CD4-positive, alpha-beta T cell (primary cell): ENCODE measurements at regions not wholly inside any gene's neighbourhood (a gene's known extent, or its start where the extent isn't known, plus 50 kb on each side); places are given as distances from the start of the nearest gene placed in this dataset.

Source experiments
- ATAC-seq: fragments of 200-7000 bp; cut with Tn5 transposase; one replicate; pipeline ENCODE4 v1.10.0; 2022; ENCODE audit warnings: mild to moderate bottlenecking; ENCODE audit not compliant: poor library complexity
- CTCF ChIA-PET: fragments of 350-600 bp; sonication (Branson Sonifier 250); formaldehyde crosslinking; loops from one replicate; lab custom pipeline; 2021; ENCODE audit warnings: antibody characterized with exemption, inconsistent platforms; lab: Charles Lee
- POLR2A ChIA-PET: fragments of 350-600 bp; sonication (Branson Sonifier 250); formaldehyde crosslinking; loops from one replicate; lab custom pipeline; 2021; ENCODE audit warnings: antibody characterized with exemption, inconsistent platforms; lab: Charles Lee
- DNase-seq, 14 experiments: peaks; one replicate each; pipeline ENCODE4 v3.0.0-alpha.2; 2013 to 2020; ENCODE audit warnings: mixed read lengths in 2 of 14
- H3K27ac ChIP-seq, 2 donors: one replicate each; pipeline versions ENCODE4 v1.5.1 to v1.7.0; 2013; ENCODE audit warnings: low read length in 2 of 2, low read depth in 1 of 2, mild to moderate bottlenecking in 1 of 2
- H3K27me3 ChIP-seq, 2 experiments: 1 replicate in 1 of 2; 2 replicates in 1 of 2; pipeline versions ENCODE4 v1.6.1 to v1.7.0; 2013; ENCODE audit warnings: low read length in 2 of 2, control low read depth in 1 of 2, mild to moderate bottlenecking in 1 of 2, moderate library complexity in 1 of 2; ENCODE audit not compliant: insufficient read depth in 2 of 2, control insufficient read depth in 1 of 2
- H3K36me3 ChIP-seq: one replicate; pipeline ENCODE4 v1.6.1; 2013; ENCODE audit warnings: low read length, control low read depth; ENCODE audit not compliant: insufficient read depth
- H3K4me1 ChIP-seq: one replicate; pipeline ENCODE4 v1.6.1; 2013; ENCODE audit warnings: low read length, control low read depth; ENCODE audit not compliant: insufficient read depth
- H3K4me3 ChIP-seq: one replicate; pipeline ENCODE4 v1.5.1; 2013; ENCODE audit warnings: mild to moderate bottlenecking, low read length, moderate library complexity
- H3K9me3 ChIP-seq, 2 experiments: 1 replicate in 1 of 2; 2 replicates in 1 of 2; pipeline versions ENCODE4 v1.6.1 to v1.7.0; 2013; ENCODE audit warnings: low read length in 2 of 2, mild to moderate bottlenecking in 2 of 2, control low read depth in 1 of 2, moderate library complexity in 1 of 2; ENCODE audit not compliant: control insufficient read depth in 1 of 2, insufficient read depth in 1 of 2
- H3K27ac Mint-ChIP-seq: one replicate; pipeline ENCODE4 v1.8.0; 2020; ENCODE audit warnings: mixed read lengths
- H3K27me3 Mint-ChIP-seq: one replicate; pipeline ENCODE4 v1.8.0; 2021; ENCODE audit warnings: mixed read lengths
- H3K36me3 Mint-ChIP-seq: one replicate; pipeline ENCODE4 v1.8.0; 2021; ENCODE audit warnings: low read depth, mixed read lengths
- H3K4me1 Mint-ChIP-seq: one replicate; pipeline ENCODE4 v1.8.0; 2021; ENCODE audit warnings: low read depth, mixed read lengths
- H3K4me3 Mint-ChIP-seq: one replicate; pipeline ENCODE4 v1.8.0; 2020; ENCODE audit warnings: mild to moderate bottlenecking, mixed read lengths
- H3K9me3 Mint-ChIP-seq: one replicate; pipeline ENCODE4 v1.8.0; 2020; ENCODE audit warnings: mixed read lengths
- CTCF ChIP-seq: fragments of 200-600 bp; IDR thresholded peaks from one replicate; pipeline ENCODE4 v1.8.0; 2022; ENCODE audit warnings: antibody characterized with exemption, mild to moderate bottlenecking
- intact Hi-C, 2 experiments: fragments of 100-400 bp; cut with DNase I in 1 of 2; cut with micrococcal nuclease in 1 of 2; formaldehyde crosslinking; loops; one replicate each; pipeline versions ENCODE4 v1.15.1 to v1.9.0; 2023 to 2025; cut with DNase I, micrococcal nuclease

GRCh38 chr21:35138665-35139381 lies 89.7 kb upstream of the RUNX1 start:
- Mint-ChIP-seq H3K4me3 (peak overlapping the region; percentile 53), H3K9me3 (no peaks in the 10 kb centered on the region), H3K27ac (peak overlapping the region; percentile 35), H3K36me3 (no peaks in the 10 kb centered on the region), H3K27me3 (no peaks in the 10 kb centered on the region), H3K4me1 (peaks cover 16% of the 10 kb centered on the region)
- CTCF ChIA-PET = no interaction called here
- Histone ChIP-seq H3K27me3 (no peaks in the 10 kb centered on the region), H3K27ac (no peak overlapping the region), H3K9me3 (no peaks in the 10 kb centered on the region), H3K4me1 (peaks cover 8% of the 10 kb centered on the region), H3K4me3 (no peak overlapping the region), H3K36me3 (no peaks in the 10 kb centered on the region)
- POLR2A ChIA-PET = interaction anchor here (0.5 to 1.4 kb wide), 3 partner anchors 9 to 254 kb away, joined by 3 read pairs; no protein-coding TSS in a partner anchor
- DNase-seq (peak in 12 of 14 experiments; percentile 2 to 56 (median 24)), ATAC-seq (peak; percentile 82)
- intact Hi-C loops = no loop called here
- TF ChIP-seq CTCF = no peak

- no peaks in the 10 kb centered on the region for H3K27me3 ChIP-seq
- H3K36me3 Mint-ChIP-seq = no peaks in the 10 kb centered on the region
- H3K4me1 ChIP-seq = peaks cover 8% of the 10 kb centered on the region
- H3K4me3 Mint-ChIP-seq = no peak overlapping the region
- no peaks in the 10 kb centered on the region for H3K27me3 Mint-ChIP-seq
- ATAC-seq (no peak), DNase-seq (no peak)
- no peaks in the 10 kb centered on the region for H3K9me3 Mint-ChIP-seq
- TF ChIP-seq CTCF = no peak
- intact Hi-C loops = no loop called here
- peaks cover 16% of the 10 kb centered on the region for H3K4me1 Mint-ChIP-seq
- H3K27ac ChIP-seq = no peak overlapping the region
- no peaks in the 10 kb centered on the region for H3K9me3 ChIP-seq
- no peak overlapping the region for H3K4me3 ChIP-seq
- H3K27ac Mint-ChIP-seq = no peak overlapping the region
- ChIA-PET CTCF (no interaction called here), POLR2A (no interaction called here)
- H3K36me3 ChIP-seq = no peaks in the 10 kb centered on the region
These were observed 87.6 kb upstream of the RUNX1 start for GRCh38 chr21:35136586-35137219.

- no peak for TF ChIP-seq CTCF
- H3K27ac Mint-ChIP-seq = no peak overlapping the region
- Histone ChIP-seq H3K27ac (no peak overlapping the region), H3K27me3 (no peaks in the 10 kb centered on the region), H3K4me1 (peaks cover 8% of the 10 kb centered on the region), H3K4me3 (no peak overlapping the region), H3K9me3 (no peaks in the 10 kb centered on the region), H3K36me3 (no peaks in the 10 kb centered on the region)
- intact Hi-C loops = no loop called here
- no peaks in the 10 kb centered on the region for H3K9me3 Mint-ChIP-seq
- ChIA-PET CTCF (no interaction called here), POLR2A (no interaction called here)
- H3K27me3 Mint-ChIP-seq = no peaks in the 10 kb centered on the region
- H3K4me1 Mint-ChIP-seq = peaks cover 16% of the 10 kb centered on the region
- DNase-seq (no peak), ATAC-seq (no peak)
- H3K36me3 Mint-ChIP-seq = no peaks in the 10 kb centered on the region
- H3K4me3 Mint-ChIP-seq = no peak overlapping the region
These were observed 87.0 kb upstream of the RUNX1 start for GRCh38 chr21:35136106-35136505.
